ENCODE measurements at regions not wholly inside any gene's neighbourhood (a gene's known extent, or its start where the extent isn't known, plus 50 kb on each side); places are given as distances from the start of the nearest gene placed in this dataset.

- 48% methylated on average over 3 of the region's 3 CpGs for WGBS (ENCODE audit: insufficient coverage, insufficient replicate concordance, low lambda C conversion rate, missing lambda C conversion rate)
- no peaks in the 10 kb centered on the region for H3K9me3 ChIP-seq (replicated peaks; ENCODE audit: control insufficient read depth, insufficient read depth, low read length)
- no peak overlapping the region for H2AFZ ChIP-seq (ENCODE audit: control insufficient read depth, low read depth, low read length)
- ChIA-PET CTCF (no interaction called here), RAD21 (ENCODE audit: unreplicated experiment) (no interaction called here), POLR2A (no interaction called here), SMC1A (ENCODE audit: uncharacterized antibody, unreplicated experiment) (no interaction called here)
- in situ Hi-C loops (cut with MboI) (no loop called here), intact Hi-C loops (cut with micrococcal nuclease; ENCODE audit: unreplicated experiment) (no loop called here)
- no peaks in the 10 kb centered on the region for H3K4me1 ChIP-seq (ENCODE audit: control insufficient read depth, insufficient read depth, low read length)
- ATAC-seq (no peak), DNase-seq (ENCODE audit: low read depth, low spot score) (no peak), FAIRE-seq (no peak)
- TF ChIP-seq ESRRA (IDR thresholded peaks at IDR 0.05; ENCODE audit: low read length) (no peak), NR2C1 (IDR thresholded peaks at IDR 0.05) (no peak), FOXK2 (IDR thresholded peaks at IDR 0.05) (no peak), NFYA (IDR thresholded peaks at IDR 0.05; ENCODE audit: borderline replicate concordance, low read depth, low read length) (no peak), ZNF207 (IDR thresholded peaks at IDR 0.05; ENCODE audit: borderline replicate concordance) (no peak), MXI1 (IDR thresholded peaks at IDR 0.05; ENCODE audit: low read depth, low read length) (no peak), KAT2A (conservative IDR thresholded peaks at IDR 0.05; ENCODE audit: control insufficient read depth, low read depth, low read length) (no peak), USF2 (IDR thresholded peaks at IDR 0.05; ENCODE audit: borderline replicate concordance, low read depth, low read length) (no peak), NFXL1 (IDR thresholded peaks at IDR 0.05; ENCODE audit: borderline replicate concordance) (no peak), HDAC2 (IDR thresholded peaks at IDR 0.05) (no peak), SPI1 (IDR thresholded peaks at IDR 0.05; ENCODE audit: borderline replicate concordance, insufficient read depth, low read depth, low read length) (no peak), ZNF384 (IDR thresholded peaks at IDR 0.05; ENCODE audit: borderline replicate concordance, low read depth, low read length) (no peak), MAX (IDR thresholded peaks at IDR 0.05; ENCODE audit: low read depth, low read length) (no peak)
- TF ChIP-seq, protein P1, sequence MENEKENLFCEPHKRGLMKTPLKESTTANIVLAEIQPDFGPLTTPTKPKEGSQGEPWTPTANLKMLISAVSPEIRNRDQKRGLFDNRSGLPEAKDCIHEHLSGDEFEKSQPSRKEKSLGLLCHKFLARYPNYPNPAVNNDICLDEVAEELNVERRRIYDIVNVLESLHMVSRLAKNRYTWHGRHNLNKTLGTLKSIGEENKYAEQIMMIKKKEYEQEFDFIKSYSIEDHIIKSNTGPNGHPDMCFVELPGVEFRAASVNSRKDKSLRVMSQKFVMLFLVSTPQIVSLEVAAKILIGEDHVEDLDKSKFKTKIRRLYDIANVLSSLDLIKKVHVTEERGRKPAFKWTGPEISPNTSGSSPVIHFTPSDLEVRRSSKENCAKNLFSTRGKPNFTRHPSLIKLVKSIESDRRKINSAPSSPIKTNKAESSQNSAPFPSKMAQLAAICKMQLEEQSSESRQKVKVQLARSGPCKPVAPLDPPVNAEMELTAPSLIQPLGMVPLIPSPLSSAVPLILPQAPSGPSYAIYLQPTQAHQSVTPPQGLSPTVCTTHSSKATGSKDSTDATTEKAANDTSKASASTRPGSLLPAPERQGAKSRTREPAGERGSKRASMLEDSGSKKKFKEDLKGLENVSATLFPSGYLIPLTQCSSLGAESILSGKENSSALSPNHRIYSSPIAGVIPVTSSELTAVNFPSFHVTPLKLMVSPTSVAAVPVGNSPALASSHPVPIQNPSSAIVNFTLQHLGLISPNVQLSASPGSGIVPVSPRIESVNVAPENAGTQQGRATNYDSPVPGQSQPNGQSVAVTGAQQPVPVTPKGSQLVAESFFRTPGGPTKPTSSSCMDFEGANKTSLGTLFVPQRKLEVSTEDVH (IDR thresholded peaks at IDR 0.05; ENCODE audit: low read depth, partially characterized antibody) = no peak
- H3K79me2 ChIP-seq (ENCODE audit: control insufficient read depth, insufficient read depth, low read length) = no peaks in the 10 kb centered on the region
- no peak overlapping the region for H3K4me2 ChIP-seq (ENCODE audit: control insufficient read depth, insufficient read depth)
- no TSS peak for BruUV-seq (replicated peaks)
- H3K9ac ChIP-seq (ENCODE audit: control insufficient read depth, insufficient read depth, low read length) = no peak overlapping the region
- H3K36me3 ChIP-seq (ENCODE audit: control insufficient read depth in 2 of 2, insufficient read depth in 2 of 2, low read length in 1 of 2) = no peaks in the 10 kb centered on the region
- no peak overlapping the region for H3K27ac ChIP-seq (ENCODE audit: control insufficient read depth, insufficient read depth)
- H4K20me1 ChIP-seq (ENCODE audit: control insufficient read depth, insufficient read depth) = no peaks in the 10 kb centered on the region
- no peaks in the 10 kb centered on the region for H3K27me3 ChIP-seq (replicated peaks in 1 of 2; ENCODE audit: control insufficient read depth in 2 of 2, insufficient read depth in 2 of 2, low read length in 1 of 2)
- no peak overlapping the region for H3K4me3 ChIP-seq
These were observed 89.8 kb upstream of the CHST9 start for GRCh38 chr18:27274901-27275300.

Data from GM12878 (cell line).